Neural cell (in vitro differentiated cells): ENCODE measurements at regions not wholly inside any gene's neighbourhood (a gene's known extent, or its start where the extent isn't known, plus 50 kb on each side); places are given as distances from the start of the nearest gene placed in this dataset.

Experiments used
- MXI1 ChIP-seq: fragments of 450-650 bp; conservative IDR thresholded peaks from 2 replicates; pipeline ENCODE4 v1.6.1; 2014; ENCODE audit warnings: antibody characterized with exemption, mild to moderate bottlenecking; ENCODE audit not compliant: poor library complexity, severe bottlenecking
- POLR2AphosphoS5 ChIP-seq: IDR thresholded peaks from 2 replicates; pipeline ENCODE4 v1.6.1; 2012
- RAD21 ChIP-seq: fragments of 450-650 bp; conservative IDR thresholded peaks from 2 replicates; pipeline ENCODE4 v1.6.1; 2014; ENCODE audit warnings: antibody characterized with exemption, mild to moderate bottlenecking, moderate library complexity
- TF ChIP-seq, protein P1 (sequence below): IDR thresholded peaks from 2 replicates; pipeline ENCODE4 v1.6.1; 2012; ENCODE audit warnings: borderline replicate concordance
- TF ChIP-seq, protein P2 (sequence below): fragments of 450-650 bp; IDR thresholded peaks from 2 replicates; pipeline ENCODE4 v1.5.1; 2014; ENCODE audit warnings: antibody characterized with exemption, mild to moderate bottlenecking, moderate library complexity; ENCODE audit not compliant: poor library complexity, severe bottlenecking

DNA sequence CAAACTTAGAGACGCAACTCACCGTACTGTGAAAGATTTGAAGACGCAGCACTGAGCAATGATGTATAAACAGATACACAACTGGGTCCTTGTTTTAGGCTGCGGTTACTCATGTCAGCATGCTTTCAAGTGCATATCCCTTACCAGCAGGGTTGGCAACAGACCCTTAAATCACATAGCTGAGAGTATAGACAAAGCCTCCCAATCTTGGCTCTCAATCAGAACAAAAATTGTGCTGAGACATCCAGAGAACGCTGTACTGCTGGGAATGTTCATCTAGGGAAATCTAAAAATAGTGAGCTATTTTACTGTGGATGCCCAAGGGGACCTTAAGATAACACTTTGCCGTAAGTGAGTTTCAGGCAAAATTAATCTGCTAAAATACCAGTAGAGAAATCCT, 84.4 kb upstream of the NUDT7 start:
- TF ChIP-seq, protein P1, sequence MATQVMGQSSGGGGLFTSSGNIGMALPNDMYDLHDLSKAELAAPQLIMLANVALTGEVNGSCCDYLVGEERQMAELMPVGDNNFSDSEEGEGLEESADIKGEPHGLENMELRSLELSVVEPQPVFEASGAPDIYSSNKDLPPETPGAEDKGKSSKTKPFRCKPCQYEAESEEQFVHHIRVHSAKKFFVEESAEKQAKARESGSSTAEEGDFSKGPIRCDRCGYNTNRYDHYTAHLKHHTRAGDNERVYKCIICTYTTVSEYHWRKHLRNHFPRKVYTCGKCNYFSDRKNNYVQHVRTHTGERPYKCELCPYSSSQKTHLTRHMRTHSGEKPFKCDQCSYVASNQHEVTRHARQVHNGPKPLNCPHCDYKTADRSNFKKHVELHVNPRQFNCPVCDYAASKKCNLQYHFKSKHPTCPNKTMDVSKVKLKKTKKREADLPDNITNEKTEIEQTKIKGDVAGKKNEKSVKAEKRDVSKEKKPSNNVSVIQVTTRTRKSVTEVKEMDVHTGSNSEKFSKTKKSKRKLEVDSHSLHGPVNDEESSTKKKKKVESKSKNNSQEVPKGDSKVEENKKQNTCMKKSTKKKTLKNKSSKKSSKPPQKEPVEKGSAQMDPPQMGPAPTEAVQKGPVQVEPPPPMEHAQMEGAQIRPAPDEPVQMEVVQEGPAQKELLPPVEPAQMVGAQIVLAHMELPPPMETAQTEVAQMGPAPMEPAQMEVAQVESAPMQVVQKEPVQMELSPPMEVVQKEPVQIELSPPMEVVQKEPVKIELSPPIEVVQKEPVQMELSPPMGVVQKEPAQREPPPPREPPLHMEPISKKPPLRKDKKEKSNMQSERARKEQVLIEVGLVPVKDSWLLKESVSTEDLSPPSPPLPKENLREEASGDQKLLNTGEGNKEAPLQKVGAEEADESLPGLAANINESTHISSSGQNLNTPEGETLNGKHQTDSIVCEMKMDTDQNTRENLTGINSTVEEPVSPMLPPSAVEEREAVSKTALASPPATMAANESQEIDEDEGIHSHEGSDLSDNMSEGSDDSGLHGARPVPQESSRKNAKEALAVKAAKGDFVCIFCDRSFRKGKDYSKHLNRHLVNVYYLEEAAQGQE, result no peak
- TF ChIP-seq RAD21, result no peak
- no peak for TF ChIP-seq POLR2AphosphoS5
- TF ChIP-seq, protein P2, sequence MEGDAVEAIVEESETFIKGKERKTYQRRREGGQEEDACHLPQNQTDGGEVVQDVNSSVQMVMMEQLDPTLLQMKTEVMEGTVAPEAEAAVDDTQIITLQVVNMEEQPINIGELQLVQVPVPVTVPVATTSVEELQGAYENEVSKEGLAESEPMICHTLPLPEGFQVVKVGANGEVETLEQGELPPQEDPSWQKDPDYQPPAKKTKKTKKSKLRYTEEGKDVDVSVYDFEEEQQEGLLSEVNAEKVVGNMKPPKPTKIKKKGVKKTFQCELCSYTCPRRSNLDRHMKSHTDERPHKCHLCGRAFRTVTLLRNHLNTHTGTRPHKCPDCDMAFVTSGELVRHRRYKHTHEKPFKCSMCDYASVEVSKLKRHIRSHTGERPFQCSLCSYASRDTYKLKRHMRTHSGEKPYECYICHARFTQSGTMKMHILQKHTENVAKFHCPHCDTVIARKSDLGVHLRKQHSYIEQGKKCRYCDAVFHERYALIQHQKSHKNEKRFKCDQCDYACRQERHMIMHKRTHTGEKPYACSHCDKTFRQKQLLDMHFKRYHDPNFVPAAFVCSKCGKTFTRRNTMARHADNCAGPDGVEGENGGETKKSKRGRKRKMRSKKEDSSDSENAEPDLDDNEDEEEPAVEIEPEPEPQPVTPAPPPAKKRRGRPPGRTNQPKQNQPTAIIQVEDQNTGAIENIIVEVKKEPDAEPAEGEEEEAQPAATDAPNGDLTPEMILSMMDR, result no peak
- no peak for TF ChIP-seq MXI1
